ENCODE measurements at regions not wholly inside any gene's neighbourhood (a gene's known extent, or its start where the extent isn't known, plus 50 kb on each side); places are given as distances from the start of the nearest gene placed in this dataset.

DNA sequence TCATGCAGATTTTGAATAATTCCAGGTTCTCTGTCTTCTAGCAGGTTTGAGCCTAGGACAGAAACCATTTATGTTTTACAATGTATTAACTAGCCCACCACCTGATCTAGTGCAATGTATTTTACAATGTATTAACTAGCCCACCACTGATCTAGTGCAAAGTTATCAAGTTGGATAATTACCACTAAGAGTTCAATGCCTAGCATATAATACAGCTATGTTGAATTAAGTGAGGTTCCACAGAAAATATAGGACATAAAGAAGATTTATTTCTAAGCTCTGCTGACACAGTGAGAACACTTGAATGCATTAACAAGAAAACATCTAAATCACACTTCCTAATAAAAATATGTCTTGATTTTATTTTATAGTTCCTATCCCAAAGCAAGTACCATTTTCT, 854.6 kb upstream of the NEGR1 start:
- TF ChIP-seq, protein P1, sequence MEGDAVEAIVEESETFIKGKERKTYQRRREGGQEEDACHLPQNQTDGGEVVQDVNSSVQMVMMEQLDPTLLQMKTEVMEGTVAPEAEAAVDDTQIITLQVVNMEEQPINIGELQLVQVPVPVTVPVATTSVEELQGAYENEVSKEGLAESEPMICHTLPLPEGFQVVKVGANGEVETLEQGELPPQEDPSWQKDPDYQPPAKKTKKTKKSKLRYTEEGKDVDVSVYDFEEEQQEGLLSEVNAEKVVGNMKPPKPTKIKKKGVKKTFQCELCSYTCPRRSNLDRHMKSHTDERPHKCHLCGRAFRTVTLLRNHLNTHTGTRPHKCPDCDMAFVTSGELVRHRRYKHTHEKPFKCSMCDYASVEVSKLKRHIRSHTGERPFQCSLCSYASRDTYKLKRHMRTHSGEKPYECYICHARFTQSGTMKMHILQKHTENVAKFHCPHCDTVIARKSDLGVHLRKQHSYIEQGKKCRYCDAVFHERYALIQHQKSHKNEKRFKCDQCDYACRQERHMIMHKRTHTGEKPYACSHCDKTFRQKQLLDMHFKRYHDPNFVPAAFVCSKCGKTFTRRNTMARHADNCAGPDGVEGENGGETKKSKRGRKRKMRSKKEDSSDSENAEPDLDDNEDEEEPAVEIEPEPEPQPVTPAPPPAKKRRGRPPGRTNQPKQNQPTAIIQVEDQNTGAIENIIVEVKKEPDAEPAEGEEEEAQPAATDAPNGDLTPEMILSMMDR (IDR thresholded peaks at IDR 0.05), result no peak
- TF ChIP-seq POLR2A (IDR thresholded peaks at IDR 0.05), result no peak
- no peak overlapping the region for H3K4me3 ChIP-seq
- intact Hi-C loops (cut with DNase I; ENCODE audit: low total_unique reads), result no loop called here
- H3K4me1 ChIP-seq, result no peaks in the 10 kb centered on the region
- H3K36me3 ChIP-seq (ENCODE audit: low read depth, missing control alignments), result no peaks in the 10 kb centered on the region
- H3K27ac ChIP-seq, result no peak overlapping the region
- no peak for DNase-seq
- no peaks in the 10 kb centered on the region for H3K9me3 ChIP-seq
- no peaks in the 10 kb centered on the region for H3K27me3 ChIP-seq

DNA sequence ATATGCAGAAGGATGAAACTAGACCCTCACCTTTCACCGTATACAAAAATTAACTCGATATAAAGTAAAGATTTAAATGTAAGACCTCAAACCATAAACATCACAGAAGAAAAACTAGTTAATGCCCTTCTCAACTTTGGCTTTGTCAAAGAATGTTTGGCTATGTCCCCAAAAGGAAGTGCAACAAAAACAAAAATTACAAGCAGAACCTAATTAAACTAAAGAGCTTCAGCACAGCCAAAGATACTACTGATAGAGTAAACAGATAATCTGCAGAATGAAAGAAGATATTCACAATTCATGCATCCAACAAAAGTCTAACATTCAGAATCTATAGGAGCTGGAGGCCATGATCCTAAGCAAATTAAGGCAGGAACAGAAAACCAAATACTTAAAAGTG, 824.6 kb upstream of the NEGR1 start:
- Histone ChIP-seq H3K27me3 (no peaks in the 10 kb centered on the region), H3K27ac (no peak overlapping the region), H3K4me1 (no peaks in the 10 kb centered on the region), H3K4me3 (no peak overlapping the region), H3K36me3 (ENCODE audit: low read depth, missing control alignments) (no peaks in the 10 kb centered on the region), H3K9me3 (no peaks in the 10 kb centered on the region)
- 81 to 86% methylated on average over 2 of the region's 2 CpGs for WGBS, 2 donors
- TF ChIP-seq, protein P1 (IDR thresholded peaks at IDR 0.05), result no peak
- no peak for TF ChIP-seq POLR2A (IDR thresholded peaks at IDR 0.05)
- no peak for DNase-seq
- intact Hi-C loops (cut with DNase I; ENCODE audit: low total_unique reads), result no loop called here

DNA sequence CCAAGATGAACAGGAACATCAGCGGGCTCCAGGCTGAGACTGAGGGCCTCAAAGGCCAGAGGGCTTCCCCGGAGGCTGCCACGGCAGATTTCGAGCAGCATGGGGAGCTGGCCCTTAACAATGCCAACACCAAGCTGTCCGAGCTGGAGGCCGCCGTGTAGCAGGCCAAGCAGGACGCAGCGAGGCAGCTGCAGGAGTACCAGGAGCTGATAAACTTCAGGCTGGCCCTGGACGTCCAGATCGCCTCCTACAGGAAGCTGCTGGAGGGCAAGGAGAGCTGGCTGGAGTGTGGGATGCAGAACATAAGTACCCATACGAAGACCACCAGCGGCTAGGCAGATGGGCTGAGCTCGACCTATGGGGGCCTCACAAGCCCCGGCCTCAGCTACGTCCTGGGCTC, 823.4 kb upstream of the NEGR1 start:
- 81 to 91% methylated on average over 11 to 16 of the region's 16 CpGs for WGBS, 2 donors
- Histone ChIP-seq H3K9me3 (no peaks in the 10 kb centered on the region), H3K4me1 (no peaks in the 10 kb centered on the region), H3K36me3 (ENCODE audit: low read depth, missing control alignments) (no peaks in the 10 kb centered on the region), H3K27ac (no peak overlapping the region), H3K4me3 (no peak overlapping the region), H3K27me3 (no peaks in the 10 kb centered on the region)
- intact Hi-C loops (cut with DNase I; ENCODE audit: low total_unique reads), result no loop called here
- TF ChIP-seq POLR2A (IDR thresholded peaks at IDR 0.05), result no peak
- TF ChIP-seq, protein P1 (IDR thresholded peaks at IDR 0.05), result no peak
- DNase-seq, result no peak

DNA sequence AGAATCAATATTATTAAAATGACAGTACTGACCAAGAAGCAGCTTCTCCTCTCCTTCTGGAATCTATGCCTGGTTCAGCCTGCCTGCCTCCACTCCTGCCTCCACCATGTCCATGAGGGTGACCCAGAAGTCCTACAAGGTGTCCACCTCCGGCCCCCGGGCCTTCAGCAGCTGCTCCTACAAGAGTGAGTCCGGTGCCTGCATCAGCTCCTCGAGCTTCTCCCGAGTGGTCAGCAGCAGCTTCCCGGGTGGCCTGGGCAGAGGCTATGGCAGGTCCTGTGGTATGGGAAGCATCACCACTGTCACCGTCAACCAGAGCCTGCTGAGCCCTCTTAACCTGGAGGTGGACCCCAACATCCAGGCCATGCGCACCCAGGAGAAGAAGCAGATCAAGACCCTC, 822.4 kb upstream of the NEGR1 start:
- TF ChIP-seq, protein P1 (IDR thresholded peaks at IDR 0.05), result no peak
- no peak for TF ChIP-seq POLR2A (IDR thresholded peaks at IDR 0.05)
- no peak overlapping the region for H3K4me3 ChIP-seq
- no peaks in the 10 kb centered on the region for H3K4me1 ChIP-seq
- H3K36me3 ChIP-seq (ENCODE audit: low read depth, missing control alignments), result no peaks in the 10 kb centered on the region
- intact Hi-C loops (cut with DNase I; ENCODE audit: low total_unique reads), result no loop called here
- no peaks in the 10 kb centered on the region for H3K9me3 ChIP-seq
- DNase-seq, result no peak
- no peak overlapping the region for H3K27ac ChIP-seq
- WGBS, 2 donors, result 95 to 100% methylated on average over 4 to 8 of the region's 8 CpGs
- no peaks in the 10 kb centered on the region for H3K27me3 ChIP-seq

DNA sequence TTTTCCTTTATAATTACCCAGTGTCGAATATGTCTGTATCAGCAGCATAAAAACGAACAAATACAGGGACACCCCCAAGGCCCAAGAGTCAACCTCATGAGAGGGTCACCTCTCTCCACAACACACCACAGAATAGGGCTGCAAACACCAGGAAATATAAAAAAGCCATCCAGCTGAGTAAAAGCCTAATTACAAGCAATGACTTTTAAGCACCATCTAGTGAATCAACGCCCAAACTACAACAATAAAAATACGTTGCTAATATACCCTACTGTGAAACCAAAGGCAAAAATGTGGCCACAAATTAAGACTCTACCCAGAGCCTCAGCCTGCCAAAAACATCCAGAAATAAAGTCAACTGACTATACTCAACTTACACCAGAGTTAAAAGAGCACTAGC, 817.9 kb upstream of the NEGR1 start:
- H3K27me3 ChIP-seq, result no peaks in the 10 kb centered on the region
- H3K4me3 ChIP-seq, result no peak overlapping the region
- intact Hi-C loops (cut with DNase I; ENCODE audit: low total_unique reads), result no loop called here
- TF ChIP-seq, protein P1 (IDR thresholded peaks at IDR 0.05), result no peak
- no peak for TF ChIP-seq POLR2A (IDR thresholded peaks at IDR 0.05)
- no peaks in the 10 kb centered on the region for H3K36me3 ChIP-seq (ENCODE audit: low read depth, missing control alignments)
- DNase-seq, result no peak
- H3K9me3 ChIP-seq, result no peaks in the 10 kb centered on the region
- H3K27ac ChIP-seq, result no peak overlapping the region
- no peaks in the 10 kb centered on the region for H3K4me1 ChIP-seq
- WGBS, 2 donors, result 64 to 76% methylated on average over 4 of the region's 4 CpGs

Measured in testis (tissue), 2 donors.